ENCODE measurements at regions not wholly inside any gene's neighbourhood (a gene's known extent, or its start where the extent isn't known, plus 50 kb on each side); places are given as distances from the start of the nearest gene placed in this dataset.

DNA sequence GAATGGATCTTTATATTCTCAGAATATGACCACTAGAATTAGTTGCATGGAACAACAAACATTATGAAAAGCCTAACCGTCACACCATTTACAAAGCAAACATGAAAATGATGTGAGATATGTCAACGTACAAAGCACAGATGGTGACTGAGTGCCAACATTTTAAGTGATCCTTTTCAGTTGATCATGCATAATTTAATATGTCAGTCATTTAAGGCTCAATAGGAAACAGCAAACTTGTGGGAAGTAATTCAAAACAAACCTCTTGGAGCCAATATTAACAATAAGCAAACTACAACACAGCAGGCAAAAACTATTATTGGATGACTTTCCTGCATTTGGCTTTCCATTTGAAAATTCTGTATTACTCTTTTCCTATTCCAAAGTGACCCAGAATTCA is 277.6 kb downstream of the SLITRK6 start:
- TF ChIP-seq ZFX (IDR thresholded peaks at IDR 0.05), result no peak
- TF ChIP-seq, protein P1, sequence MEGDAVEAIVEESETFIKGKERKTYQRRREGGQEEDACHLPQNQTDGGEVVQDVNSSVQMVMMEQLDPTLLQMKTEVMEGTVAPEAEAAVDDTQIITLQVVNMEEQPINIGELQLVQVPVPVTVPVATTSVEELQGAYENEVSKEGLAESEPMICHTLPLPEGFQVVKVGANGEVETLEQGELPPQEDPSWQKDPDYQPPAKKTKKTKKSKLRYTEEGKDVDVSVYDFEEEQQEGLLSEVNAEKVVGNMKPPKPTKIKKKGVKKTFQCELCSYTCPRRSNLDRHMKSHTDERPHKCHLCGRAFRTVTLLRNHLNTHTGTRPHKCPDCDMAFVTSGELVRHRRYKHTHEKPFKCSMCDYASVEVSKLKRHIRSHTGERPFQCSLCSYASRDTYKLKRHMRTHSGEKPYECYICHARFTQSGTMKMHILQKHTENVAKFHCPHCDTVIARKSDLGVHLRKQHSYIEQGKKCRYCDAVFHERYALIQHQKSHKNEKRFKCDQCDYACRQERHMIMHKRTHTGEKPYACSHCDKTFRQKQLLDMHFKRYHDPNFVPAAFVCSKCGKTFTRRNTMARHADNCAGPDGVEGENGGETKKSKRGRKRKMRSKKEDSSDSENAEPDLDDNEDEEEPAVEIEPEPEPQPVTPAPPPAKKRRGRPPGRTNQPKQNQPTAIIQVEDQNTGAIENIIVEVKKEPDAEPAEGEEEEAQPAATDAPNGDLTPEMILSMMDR (conservative IDR thresholded peaks at IDR 0.05), result no peak
